ENCODE measurements at regions not wholly inside any gene's neighbourhood (a gene's known extent, or its start where the extent isn't known, plus 50 kb on each side); places are given as distances from the start of the nearest gene placed in this dataset.

- H3K36me3 Mint-ChIP-seq = peaks cover 12% of the 10 kb centered on the region
- H3K27me3 Mint-ChIP-seq (ENCODE audit: low read depth) = peaks cover 5% of the 10 kb centered on the region
- no peak for DNase-seq (ENCODE audit: low spot score)
- ATAC-seq = no peak
- peaks cover 29% of the 10 kb centered on the region for H3K4me1 Mint-ChIP-seq
- no peak overlapping the region for H3K4me3 Mint-ChIP-seq
- H3K9me3 Mint-ChIP-seq = peaks cover 27% of the 10 kb centered on the region
- POLR2A ChIA-PET = no interaction called here
- TF ChIP-seq GRHL2 (CRISPR knock-in tag; IDR thresholded peaks at IDR 0.05; ENCODE audit: insufficient replicate concordance, severe bottlenecking) (no peak), CREM (CRISPR knock-in tag; IDR thresholded peaks at IDR 0.05) (no peak), NR3C1 (CRISPR knock-in tag; conservative IDR thresholded peaks at IDR 0.05; ENCODE audit: low read depth) (no peak), AR (CRISPR knock-in tag; IDR thresholded peaks at IDR 0.05) (no peak), KAT7 (CRISPR knock-in tag; IDR thresholded peaks at IDR 0.05; ENCODE audit: borderline replicate concordance) (no peak)
- CTCF ChIA-PET = no interaction called here
- peak overlapping the region; percentile 30; the same call in 1 of the 2 replicates for H3K27ac Mint-ChIP-seq
Measured at GRCh38 chr10:2476218-2476811, 591.0 kb upstream of the PFKP start.

GRCh38 chr10:2475711-2476217, 591.6 kb upstream of the PFKP start:
- Mint-ChIP-seq H3K27me3 (ENCODE audit: low read depth) (peaks cover 3% of the 10 kb centered on the region; the same call in 1 of the 2 replicates), H3K9me3 (peaks cover 21% of the 10 kb centered on the region)
- CTCF ChIA-PET = no interaction called here
- TF ChIP-seq USF1 (CRISPR knock-in tag; IDR thresholded peaks at IDR 0.05) (no peak), EMX1 (CRISPR knock-in tag; IDR thresholded peaks at IDR 0.05) (no peak), E2F1 (CRISPR knock-in tag; IDR thresholded peaks at IDR 0.05) (no peak), E2F5 (CRISPR knock-in tag; IDR thresholded peaks at IDR 0.05) (no peak), NFE2L1 (CRISPR knock-in tag; IDR thresholded peaks at IDR 0.05) (no peak), OVOL2 (CRISPR knock-in tag; IDR thresholded peaks at IDR 0.05; ENCODE audit: borderline replicate concordance) (no peak), ATF3 (CRISPR knock-in tag; conservative IDR thresholded peaks at IDR 0.05) (no peak), ZNF263 (CRISPR knock-in tag; IDR thresholded peaks at IDR 0.05; ENCODE audit: low read depth) (no peak), RELA (CRISPR knock-in tag; IDR thresholded peaks at IDR 0.05; ENCODE audit: borderline replicate concordance) (no peak), RORB (CRISPR knock-in tag; IDR thresholded peaks at IDR 0.05) (no peak), JUN (CRISPR knock-in tag; IDR thresholded peaks at IDR 0.05) (no peak), FOXJ3 (CRISPR knock-in tag; IDR thresholded peaks at IDR 0.05; ENCODE audit: borderline replicate concordance) (no peak), STAT6 (CRISPR knock-in tag; conservative IDR thresholded peaks at IDR 0.05; ENCODE audit: low read depth) (no peak), ZBTB43 (CRISPR knock-in tag; IDR thresholded peaks at IDR 0.05) (no peak), CREM (CRISPR knock-in tag; IDR thresholded peaks at IDR 0.05) (no peak), PRDM15 (CRISPR knock-in tag; IDR thresholded peaks at IDR 0.05) (no peak), NR1H2 (CRISPR knock-in tag; IDR thresholded peaks at IDR 0.05) (no peak)

More at GRCh38 chr10:2475711-2476217, 591.6 kb upstream of the PFKP start:
- H3K27ac Mint-ChIP-seq = peak overlapping the region; percentile 30; the same call in 1 of the 2 replicates
- DNase-seq (ENCODE audit: low spot score) (no peak), ATAC-seq (no peak)
- peaks cover 29% of the 10 kb centered on the region for H3K4me1 Mint-ChIP-seq
- H3K36me3 Mint-ChIP-seq = peaks cover 12% of the 10 kb centered on the region
- POLR2A ChIA-PET = no interaction called here
- no peak overlapping the region for H3K4me3 Mint-ChIP-seq
